ENCODE measurements at regions not wholly inside any gene's neighbourhood (a gene's known extent, or its start where the extent isn't known, plus 50 kb on each side); places are given as distances from the start of the nearest gene placed in this dataset.

- no peak for TF ChIP-seq POLR2A (IDR thresholded peaks at IDR 0.05)
- TF ChIP-seq, protein P1, sequence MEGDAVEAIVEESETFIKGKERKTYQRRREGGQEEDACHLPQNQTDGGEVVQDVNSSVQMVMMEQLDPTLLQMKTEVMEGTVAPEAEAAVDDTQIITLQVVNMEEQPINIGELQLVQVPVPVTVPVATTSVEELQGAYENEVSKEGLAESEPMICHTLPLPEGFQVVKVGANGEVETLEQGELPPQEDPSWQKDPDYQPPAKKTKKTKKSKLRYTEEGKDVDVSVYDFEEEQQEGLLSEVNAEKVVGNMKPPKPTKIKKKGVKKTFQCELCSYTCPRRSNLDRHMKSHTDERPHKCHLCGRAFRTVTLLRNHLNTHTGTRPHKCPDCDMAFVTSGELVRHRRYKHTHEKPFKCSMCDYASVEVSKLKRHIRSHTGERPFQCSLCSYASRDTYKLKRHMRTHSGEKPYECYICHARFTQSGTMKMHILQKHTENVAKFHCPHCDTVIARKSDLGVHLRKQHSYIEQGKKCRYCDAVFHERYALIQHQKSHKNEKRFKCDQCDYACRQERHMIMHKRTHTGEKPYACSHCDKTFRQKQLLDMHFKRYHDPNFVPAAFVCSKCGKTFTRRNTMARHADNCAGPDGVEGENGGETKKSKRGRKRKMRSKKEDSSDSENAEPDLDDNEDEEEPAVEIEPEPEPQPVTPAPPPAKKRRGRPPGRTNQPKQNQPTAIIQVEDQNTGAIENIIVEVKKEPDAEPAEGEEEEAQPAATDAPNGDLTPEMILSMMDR (IDR thresholded peaks at IDR 0.05) = no peak
Observed at GRCh38 chr1:221336126-221336525, 405.8 kb downstream of the DUSP10 start.

Measured in thyroid gland (tissue), 4 donors.